ENCODE measurements at regions not wholly inside any gene's neighbourhood (a gene's known extent, or its start where the extent isn't known, plus 50 kb on each side); places are given as distances from the start of the nearest gene placed in this dataset.

DNA sequence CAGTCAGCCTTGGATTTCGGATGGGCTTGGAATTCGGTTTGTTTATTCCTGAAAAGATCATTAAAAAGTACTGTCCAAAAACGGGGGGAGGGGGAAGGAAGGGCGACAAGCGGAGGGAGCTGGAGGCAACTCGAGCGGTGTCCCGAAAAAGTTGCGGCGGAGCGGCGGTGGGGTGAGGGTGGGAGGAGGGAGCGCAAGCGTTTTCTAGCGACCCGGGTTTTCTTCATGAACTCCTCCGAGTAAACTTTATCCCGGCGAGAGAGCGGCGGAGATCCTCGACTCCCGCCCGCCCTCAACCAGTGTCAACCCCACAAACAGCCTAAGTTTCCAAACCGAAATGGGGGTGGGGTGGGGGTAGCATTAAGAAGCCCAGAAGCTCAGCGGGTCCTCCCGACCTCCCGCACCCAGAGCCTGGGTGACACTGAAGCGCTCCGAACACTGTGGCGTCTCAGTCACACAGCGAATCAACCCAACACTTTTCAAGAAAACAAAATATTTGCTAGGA is 133.0 kb upstream of the C11orf58 start:
- intact Hi-C loops (cut with micrococcal nuclease), result loop anchor here (10.0 kb wide), 1 partner anchor 1501 kb away; no protein-coding TSS in a partner anchor
- peaks cover 3 to 4% of the 10 kb centered on the region in 2 donors for H3K36me3 Mint-ChIP-seq
- H3K27ac Mint-ChIP-seq, result peak overlapping the region in 1 of 7 donors; percentile 76
- peaks cover 69% of the 10 kb centered on the region for H3K27me3 ChIP-seq (ENCODE audit: insufficient read depth, low read length)
- peaks cover 0 to 9% (median 5%) of the 10 kb centered on the region in 8 donors for H3K9me3 Mint-ChIP-seq
- peaks cover 29 to 50% of the 10 kb centered on the region in 2 donors for H3K27me3 Mint-ChIP-seq
- CTCF ChIA-PET (ENCODE audit: partially characterized antibody), result interaction anchor here (1.5 to 1.8 kb wide), 2 partner anchors 8 to 10 kb away, joined by 3 to 8 read pairs; no protein-coding TSS in a partner anchor
- peak overlapping the region; percentile 37 to 42 for H3K4me3 ChIP-seq (ENCODE audit: low read length in 2 of 2)
- no peaks in the 10 kb centered on the region for H3K36me3 ChIP-seq (ENCODE audit: insufficient read depth, low read length)
- H3K27ac ChIP-seq (ENCODE audit: low read depth, low read length), result no peak overlapping the region
- H3K9me3 ChIP-seq (ENCODE audit: control insufficient read depth in 1 of 2, low read length in 2 of 2), result no peaks in the 10 kb centered on the region
- POLR2A ChIA-PET (ENCODE audit: partially characterized antibody), result interaction anchor here (1.2 kb wide), 1 partner anchor 133 kb away, joined by 3 read pairs; the partner anchor contains the start of gene C11orf58
- peak in 1 of 5 donors; percentile 16 for DNase-seq
- H3K4me1 ChIP-seq (ENCODE audit: insufficient read depth, low read length), result peaks cover 41% of the 10 kb centered on the region
- H3K4me3 Mint-ChIP-seq, result peak overlapping the region; percentile 76 to 89 (median 86)
- H3K4me1 Mint-ChIP-seq, result peaks cover 16 to 33% (median 25%) of the 10 kb centered on the region in 4 donors

DNA sequence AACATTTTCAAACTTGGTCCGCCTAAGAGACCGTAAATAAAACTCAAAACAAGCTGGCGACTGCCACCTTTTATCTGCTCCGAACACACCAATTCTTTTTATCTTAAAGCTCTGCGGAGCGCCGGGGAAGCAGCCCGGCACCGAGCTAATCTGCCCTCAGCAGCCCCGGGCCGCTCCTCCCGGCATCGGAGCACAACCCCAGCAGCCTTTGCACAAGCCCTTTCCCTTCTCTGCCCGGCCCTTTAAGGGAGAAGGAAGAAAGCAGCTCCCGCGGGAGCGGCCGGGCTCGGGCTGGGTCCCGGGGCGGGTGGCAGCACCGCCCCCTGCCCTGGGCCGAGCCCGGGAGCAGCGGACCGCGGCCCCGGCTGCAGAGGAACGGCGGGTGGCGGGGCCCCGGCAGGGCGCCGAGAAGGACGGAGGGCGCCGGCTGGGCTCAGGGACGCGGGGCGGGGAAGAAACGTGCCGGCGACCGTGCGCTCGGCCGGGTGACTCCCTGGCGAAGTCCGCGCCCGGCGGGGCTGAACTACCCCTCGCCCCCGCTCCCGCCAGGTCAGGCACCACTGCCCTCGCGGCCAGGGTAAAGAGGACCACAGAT is 133.6 kb upstream of the C11orf58 start:
- H3K27ac Mint-ChIP-seq, result peak overlapping the region in 1 of 7 donors; percentile 76
- H3K27me3 Mint-ChIP-seq, result peaks cover 33 to 48% of the 10 kb centered on the region in 2 donors
- peaks cover 63% of the 10 kb centered on the region for H3K27me3 ChIP-seq (ENCODE audit: insufficient read depth, low read length)
- peak overlapping the region; percentile 76 to 89 (median 86) for H3K4me3 Mint-ChIP-seq
- peaks cover 0 to 8% (median 5%) of the 10 kb centered on the region in 8 donors for H3K9me3 Mint-ChIP-seq
- no peaks in the 10 kb centered on the region for H3K36me3 ChIP-seq (ENCODE audit: insufficient read depth, low read length)
- H3K4me1 ChIP-seq (ENCODE audit: insufficient read depth, low read length), result peaks cover 41% of the 10 kb centered on the region
- H3K36me3 Mint-ChIP-seq, result peaks cover 3 to 4% of the 10 kb centered on the region in 2 donors
- DNase-seq, result peak in 3 of 5 donors; percentile 18 to 22 (median 21)
- POLR2A ChIA-PET (ENCODE audit: partially characterized antibody), result no interaction called here
- CTCF ChIA-PET (ENCODE audit: partially characterized antibody), result interaction anchor here (1.5 to 1.8 kb wide), 2 partner anchors 9 kb away, joined by 3 to 8 read pairs; no protein-coding TSS in a partner anchor
- H3K27ac ChIP-seq (ENCODE audit: low read depth, low read length), result no peak overlapping the region
- peaks cover 16 to 33% (median 25%) of the 10 kb centered on the region in 4 donors for H3K4me1 Mint-ChIP-seq
- no peaks in the 10 kb centered on the region for H3K9me3 ChIP-seq (ENCODE audit: control insufficient read depth in 1 of 2, low read length in 2 of 2)
- intact Hi-C loops (cut with micrococcal nuclease), result loop anchor here (10.0 kb wide), 1 partner anchor 1500 kb away; no protein-coding TSS in a partner anchor
- H3K4me3 ChIP-seq (ENCODE audit: low read length in 2 of 2), result peak overlapping the region; percentile 11 to 37

DNA sequence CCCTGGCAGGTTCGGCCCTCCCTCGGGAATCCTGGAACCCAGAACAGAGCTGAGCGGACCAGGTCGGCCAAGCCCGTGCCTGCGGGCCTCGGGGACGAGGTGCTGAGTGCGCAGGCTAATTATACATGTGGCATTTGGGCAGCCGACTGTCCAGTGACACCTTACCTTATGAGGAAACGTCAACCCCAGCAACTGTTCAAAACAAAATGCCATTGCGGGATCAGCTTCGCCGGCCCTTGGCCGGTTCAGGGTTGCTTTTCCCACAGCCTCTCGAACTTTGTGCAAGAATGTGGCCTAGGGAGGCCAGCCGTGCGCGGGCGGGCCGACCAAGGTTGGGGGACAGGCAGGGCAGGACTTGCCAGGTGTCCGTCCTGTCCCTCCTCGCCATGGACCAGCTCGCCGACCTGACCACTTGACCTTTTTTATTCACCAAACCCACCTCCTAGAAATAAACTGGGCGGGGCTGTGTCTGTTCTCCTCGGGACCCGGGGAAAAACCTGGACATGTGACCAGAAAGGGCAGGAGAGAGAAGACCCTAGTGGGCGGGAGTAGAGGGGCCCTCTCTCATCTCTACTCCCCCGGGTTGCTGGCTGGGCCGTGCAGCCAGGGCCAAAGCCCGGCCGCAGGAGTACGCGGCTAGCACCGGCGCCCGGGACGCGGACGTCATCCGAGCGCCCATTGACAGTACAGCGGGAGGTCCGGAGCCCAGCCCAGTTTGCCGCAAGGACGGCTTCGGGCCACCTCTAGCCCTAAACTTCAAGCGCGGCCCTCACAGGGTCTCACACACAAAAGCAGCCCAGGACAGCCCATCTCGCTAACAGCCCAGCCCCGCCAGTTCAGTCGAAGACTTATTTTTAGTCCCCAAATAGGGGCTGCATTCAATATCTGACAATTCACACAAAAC is 134.3 kb upstream of the C11orf58 start:
- Histone ChIP-seq H3K27me3 (ENCODE audit: insufficient read depth, low read length) (peaks cover 56% of the 10 kb centered on the region), H3K4me3 (ENCODE audit: low read length in 2 of 2) (no peak overlapping the region), H3K9me3 (ENCODE audit: control insufficient read depth in 1 of 2, low read length in 2 of 2) (no peaks in the 10 kb centered on the region), H3K27ac (ENCODE audit: low read depth, low read length) (no peak overlapping the region), H3K36me3 (ENCODE audit: insufficient read depth, low read length) (no peaks in the 10 kb centered on the region), H3K4me1 (ENCODE audit: insufficient read depth, low read length) (peaks cover 41% of the 10 kb centered on the region)
- intact Hi-C loops (cut with micrococcal nuclease), result loop anchor here (10.0 kb wide), 1 partner anchor 1499 kb away; no protein-coding TSS in a partner anchor
- Mint-ChIP-seq H3K4me3 (peak overlapping the region; percentile 63 to 83 (median 77)), H3K9me3 (peaks cover 0 to 8% (median 5%) of the 10 kb centered on the region in 8 donors), H3K36me3 (peaks cover 3 to 4% of the 10 kb centered on the region in 2 donors), H3K27me3 (peaks cover 33 to 48% of the 10 kb centered on the region in 2 donors), H3K27ac (no peak overlapping the region), H3K4me1 (peaks cover 16 to 33% (median 25%) of the 10 kb centered on the region in 4 donors)
- POLR2A ChIA-PET (ENCODE audit: partially characterized antibody), result no interaction called here
- peak in 1 of 5 donors; percentile 30 for DNase-seq
- CTCF ChIA-PET (ENCODE audit: partially characterized antibody), result interaction anchor here (1.2 to 1.8 kb wide), 2 partner anchors 10 kb away, joined by 6 to 8 read pairs; no protein-coding TSS in a partner anchor

DNA sequence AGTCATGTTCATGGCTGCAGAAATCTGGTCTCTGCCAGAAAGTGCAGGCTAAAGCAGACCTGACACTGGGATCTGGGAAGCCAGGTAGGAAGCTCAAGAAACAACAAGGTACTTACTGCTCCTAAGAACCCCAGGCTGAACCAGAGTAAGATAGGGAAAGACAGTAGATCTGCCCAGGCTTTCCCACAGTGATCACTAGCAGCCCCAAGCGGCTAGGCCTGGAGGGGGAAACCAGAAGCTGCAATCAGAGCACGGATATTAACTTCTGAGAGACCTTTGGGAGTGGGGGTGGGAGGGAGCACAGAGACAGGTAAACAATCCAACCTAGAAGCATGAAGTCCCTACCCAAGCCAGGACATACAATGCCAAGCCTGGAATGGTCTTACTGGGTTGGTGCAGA is 135.2 kb upstream of the C11orf58 start:
- ChIA-PET POLR2A (ENCODE audit: partially characterized antibody) (no interaction called here), CTCF (ENCODE audit: partially characterized antibody) (interaction anchor here (1.2 kb wide), 1 partner anchor 11 kb away, joined by 6 read pairs; no protein-coding TSS in a partner anchor)
- Mint-ChIP-seq H3K27me3 (peaks cover 33 to 50% of the 10 kb centered on the region in 2 donors), H3K36me3 (peaks cover 3 to 4% of the 10 kb centered on the region in 2 donors), H3K27ac (no peak overlapping the region), H3K4me3 (peak overlapping the region in 3 of 8 donors; percentile 58 to 83 (median 60)), H3K4me1 (peaks cover 16 to 33% (median 25%) of the 10 kb centered on the region in 4 donors), H3K9me3 (peaks cover 0 to 8% (median 5%) of the 10 kb centered on the region in 8 donors)
- intact Hi-C loops (cut with micrococcal nuclease), result loop anchor here (10.0 kb wide), 1 partner anchor 1498 kb away; no protein-coding TSS in a partner anchor
- peaks cover 47% of the 10 kb centered on the region for H3K27me3 ChIP-seq (ENCODE audit: insufficient read depth, low read length)
- no peaks in the 10 kb centered on the region for H3K36me3 ChIP-seq (ENCODE audit: insufficient read depth, low read length)
- H3K9me3 ChIP-seq (ENCODE audit: control insufficient read depth in 1 of 2, low read length in 2 of 2), result no peaks in the 10 kb centered on the region
- no peak overlapping the region for H3K4me3 ChIP-seq (ENCODE audit: low read length in 2 of 2)
- peaks cover 41% of the 10 kb centered on the region for H3K4me1 ChIP-seq (ENCODE audit: insufficient read depth, low read length)
- DNase-seq, result no peak
- H3K27ac ChIP-seq (ENCODE audit: low read depth, low read length), result no peak overlapping the region

DNA sequence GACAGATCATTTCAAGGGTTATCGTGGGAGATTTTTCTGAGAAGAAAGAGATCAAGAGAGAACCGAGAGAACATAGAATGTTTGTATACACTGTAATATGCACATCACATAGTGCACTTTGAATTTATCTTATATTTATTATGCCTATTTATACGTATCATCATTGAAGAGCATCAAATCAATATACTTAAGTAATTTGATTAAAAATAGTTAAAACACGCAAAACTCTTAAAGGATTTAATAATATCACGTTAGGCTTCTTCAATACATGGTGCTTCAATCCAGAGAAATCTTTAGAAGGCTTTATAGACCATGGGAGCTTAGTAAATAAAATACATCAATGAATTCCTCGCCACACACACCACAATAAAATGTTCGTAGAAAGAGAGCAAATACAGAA is 139.5 kb upstream of the C11orf58 start:
- Histone ChIP-seq H3K36me3 (ENCODE audit: insufficient read depth, low read length) (no peaks in the 10 kb centered on the region), H3K4me3 (ENCODE audit: low read length in 2 of 2) (no peak overlapping the region), H3K9me3 (ENCODE audit: control insufficient read depth in 1 of 2, low read length in 2 of 2) (no peaks in the 10 kb centered on the region), H3K27me3 (ENCODE audit: insufficient read depth, low read length) (peaks cover 11% of the 10 kb centered on the region), H3K4me1 (ENCODE audit: insufficient read depth, low read length) (peaks cover 2% of the 10 kb centered on the region), H3K27ac (ENCODE audit: low read depth, low read length) (no peak overlapping the region)
- intact Hi-C loops (cut with micrococcal nuclease), result no loop called here
- Mint-ChIP-seq H3K27me3 (peaks cover 22 to 27% of the 10 kb centered on the region in 2 donors), H3K9me3 (peaks cover 0 to 4% (median 0%) of the 10 kb centered on the region in 8 donors), H3K27ac (no peak overlapping the region), H3K36me3 (no peaks in the 10 kb centered on the region), H3K4me3 (no peak overlapping the region), H3K4me1 (peaks cover 2 to 8% (median 4%) of the 10 kb centered on the region in 4 donors)
- ChIA-PET POLR2A (ENCODE audit: partially characterized antibody) (no interaction called here), CTCF (ENCODE audit: partially characterized antibody) (no interaction called here)
- no peak for DNase-seq

DNA sequence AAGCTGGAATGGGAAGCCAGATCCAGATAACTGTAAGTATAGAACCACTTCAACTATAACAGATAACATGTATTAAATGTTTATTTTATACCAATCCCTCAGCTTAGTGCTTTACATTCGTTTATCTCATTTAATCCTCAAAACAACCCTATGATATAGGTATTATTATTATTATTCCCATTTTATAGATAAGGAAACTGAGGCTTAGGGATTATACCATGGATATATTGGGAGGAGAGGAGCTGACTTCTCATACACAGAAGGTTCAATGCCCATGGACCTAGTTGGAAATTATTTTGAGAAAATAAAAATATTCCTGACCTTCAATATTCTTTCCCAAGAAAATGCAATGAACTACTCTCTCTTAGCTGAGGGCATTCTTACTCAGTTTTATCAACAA is 140.4 kb upstream of the C11orf58 start:
- DNase-seq, result no peak
- peaks cover 18 to 19% of the 10 kb centered on the region in 2 donors for H3K27me3 Mint-ChIP-seq
- H3K4me3 Mint-ChIP-seq, result no peak overlapping the region
- POLR2A ChIA-PET (ENCODE audit: partially characterized antibody), result no interaction called here
- H3K9me3 Mint-ChIP-seq, result peaks cover 0 to 4% (median 0%) of the 10 kb centered on the region in 8 donors
- no peak overlapping the region for H3K4me3 ChIP-seq (ENCODE audit: low read length in 2 of 2)
- CTCF ChIA-PET (ENCODE audit: partially characterized antibody), result no interaction called here
- no peaks in the 10 kb centered on the region for H3K36me3 ChIP-seq (ENCODE audit: insufficient read depth, low read length)
- intact Hi-C loops (cut with micrococcal nuclease), result no loop called here
- H3K9me3 ChIP-seq (ENCODE audit: control insufficient read depth in 1 of 2, low read length in 2 of 2), result no peaks in the 10 kb centered on the region
- no peaks in the 10 kb centered on the region for H3K36me3 Mint-ChIP-seq
- no peak overlapping the region for H3K27ac ChIP-seq (ENCODE audit: low read depth, low read length)
- H3K27ac Mint-ChIP-seq, result no peak overlapping the region
- peaks cover 2% of the 10 kb centered on the region for H3K27me3 ChIP-seq (ENCODE audit: insufficient read depth, low read length)
- peaks cover 0 to under 1% (median 0%) of the 10 kb centered on the region in 4 donors for H3K4me1 Mint-ChIP-seq
- no peaks in the 10 kb centered on the region for H3K4me1 ChIP-seq (ENCODE audit: insufficient read depth, low read length)
